ENCODE measurements at regions not wholly inside any gene's neighbourhood (a gene's known extent, or its start where the extent isn't known, plus 50 kb on each side); places are given as distances from the start of the nearest gene placed in this dataset.

DNA sequence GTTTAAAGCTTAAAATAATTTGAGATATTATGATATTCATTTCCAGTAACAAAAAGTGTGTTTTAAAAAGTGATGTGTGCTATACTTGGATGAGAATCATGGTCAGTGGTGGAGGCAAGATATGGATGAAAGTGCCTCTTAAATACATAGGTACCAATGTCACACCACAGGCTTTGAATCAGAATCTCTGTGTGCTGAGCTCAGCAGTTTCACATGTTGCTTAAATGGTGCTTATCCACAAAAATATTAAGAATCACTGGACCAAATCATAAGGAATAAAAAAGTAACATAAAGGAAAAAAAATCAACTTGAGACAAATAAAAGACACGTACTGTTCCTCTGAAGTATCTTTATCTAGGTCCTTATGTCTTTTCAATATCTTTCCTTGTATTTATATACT, 850.5 kb upstream of the POT1 start:
- TF ChIP-seq CTBP1 (IDR thresholded peaks at IDR 0.05; ENCODE audit: borderline replicate concordance) (no peak), SP1 (IDR thresholded peaks at IDR 0.05) (no peak), BHLHE40 (IDR thresholded peaks at IDR 0.05; ENCODE audit: borderline replicate concordance) (no peak), ARNT (IDR thresholded peaks at IDR 0.05) (no peak), L3MBTL2 (conservative IDR thresholded peaks at IDR 0.05) (no peak), FOXM1 (IDR thresholded peaks at IDR 0.05; ENCODE audit: borderline replicate concordance) (no peak), FOXK2 (IDR thresholded peaks at IDR 0.05) (no peak), FOXA1 (IDR thresholded peaks at IDR 0.05) (no peak), HDGF (IDR thresholded peaks at IDR 0.05; ENCODE audit: borderline replicate concordance) (no peak), NFRKB (IDR thresholded peaks at IDR 0.05) (no peak)

Measured in HEK293T (cell line).